SU-DHL-6 (cell line): ENCODE measurements at regions not wholly inside any gene's neighbourhood (a gene's known extent, or its start where the extent isn't known, plus 50 kb on each side); places are given as distances from the start of the nearest gene placed in this dataset.

ENCODE experiments used
- H2AFZ ChIP-seq: fragments of 200-600 bp; sonication (generic); 2 replicates; pipeline ENCODE4 v1.6.1; 2014; ENCODE audit warnings: low read depth, mild to moderate bottlenecking, moderate library complexity, mixed read lengths, antibody characterized with exemption, low read length; ENCODE audit not compliant: severe bottlenecking
- H3F3A ChIP-seq: fragments of 200-600 bp; shearing (Covaris generic); 2 replicates; pipeline ENCODE4 v1.6.0; 2016; ENCODE audit warnings: antibody characterized with exemption, mild to moderate bottlenecking; ENCODE audit not compliant: insufficient read depth
- H3K27ac ChIP-seq: fragments of 200-600 bp; sonication (generic); 2 replicates; pipeline ENCODE4 v1.5.1; 2016; ENCODE audit warnings: low read depth, mild to moderate bottlenecking, low read length, moderate library complexity, mixed read lengths
- H3K27me3 ChIP-seq: fragments of 200-600 bp; sonication (generic), shearing (Covaris generic); 2 replicates; pipeline ENCODE4 v1.6.0; 2014; ENCODE audit warnings: mild to moderate bottlenecking, low read length
- H3K36me3 ChIP-seq: fragments of 200-600 bp; sonication (generic); 2 replicates; pipeline ENCODE4 v1.6.1; 2014; ENCODE audit warnings: mild to moderate bottlenecking, low read length, mixed read lengths
- H3K4me2 ChIP-seq: fragments of 300-600, 200-600 bp; shearing (Covaris generic), sonication (generic); 2 replicates; pipeline ENCODE4 v1.6.0; 2014; ENCODE audit warnings: low read length, low read depth, mild to moderate bottlenecking; ENCODE audit not compliant: poor library complexity, severe bottlenecking
- H3K4me3 ChIP-seq: fragments of 200-600 bp; sonication (generic); 2 replicates; pipeline ENCODE4 v1.5.1; 2014; ENCODE audit warnings: antibody characterized with exemption, low read length, mild to moderate bottlenecking, mixed read lengths; ENCODE audit not compliant: insufficient read depth, poor library complexity, severe bottlenecking
- H3K79me2 ChIP-seq: fragments of 200-600 bp; sonication (generic); 2 replicates; pipeline ENCODE4 v1.6.1; 2014; ENCODE audit warnings: mild to moderate bottlenecking, low read length, moderate library complexity; ENCODE audit not compliant: insufficient read depth
- H3K9ac ChIP-seq: fragments of 200-600 bp; sonication (generic); 2 replicates; pipeline ENCODE4 v1.7.0; 2014; ENCODE audit warnings: mild to moderate bottlenecking, low read length
- H3K9me2 ChIP-seq: fragments of 200-600 bp; sonication (generic); replicated peaks from 2 replicates; pipeline ENCODE4 v1.6.1; 2014; ENCODE audit warnings: low read length; ENCODE audit not compliant: insufficient read depth
- H3K9me3 ChIP-seq: fragments of 200-600 bp; sonication (generic); 2 replicates; pipeline ENCODE4 v1.6.1; 2014; ENCODE audit warnings: low read length, mixed read lengths; ENCODE audit not compliant: insufficient read depth
- H4K20me1 ChIP-seq: fragments of 200-600 bp; sonication (generic); 2 replicates; pipeline ENCODE4 v1.6.1; 2014; ENCODE audit warnings: low read depth, mild to moderate bottlenecking, antibody characterized with exemption, low read length, moderate library complexity, mixed read lengths
- CTCF ChIP-seq: fragments of 200-600 bp; sonication (generic); IDR thresholded peaks from one replicate; pipeline ENCODE4 v1.5.1; 2017; ENCODE audit warnings: antibody characterized with exemption, mild to moderate bottlenecking, low read length, moderate library complexity; ENCODE audit not compliant: insufficient read depth, poor library complexity, severe bottlenecking
- EZH2phosphoT487 ChIP-seq: fragments of 200-600 bp; sonication (generic), shearing (Covaris generic); conservative IDR thresholded peaks from 2 replicates; pipeline ENCODE4 v1.6.1; 2018; ENCODE audit warnings: mild to moderate bottlenecking, antibody characterized with exemption, low read length, moderate library complexity, mixed read lengths

GRCh38 chr5:33230467-33231078 is 210.2 kb upstream of the TARS1 start:
- H4K20me1 ChIP-seq: no peaks in the 10 kb centered on the region
- H3K36me3 ChIP-seq: no peaks in the 10 kb centered on the region
- H3K79me2 ChIP-seq: no peaks in the 10 kb centered on the region
- no peak overlapping the region for H3K4me2 ChIP-seq
- no peak for TF ChIP-seq CTCF
- no peak for TF ChIP-seq EZH2phosphoT487
- no peak overlapping the region for H3K4me3 ChIP-seq
- H3K27me3 ChIP-seq: no peaks in the 10 kb centered on the region
- H3K27ac ChIP-seq: no peak overlapping the region
- H3K9me2 ChIP-seq: no peaks in the 10 kb centered on the region
- no peaks in the 10 kb centered on the region for H3F3A ChIP-seq
- H3K9me3 ChIP-seq: no peaks in the 10 kb centered on the region
- H2AFZ ChIP-seq: no peak overlapping the region
- no peak overlapping the region for H3K9ac ChIP-seq

DNA sequence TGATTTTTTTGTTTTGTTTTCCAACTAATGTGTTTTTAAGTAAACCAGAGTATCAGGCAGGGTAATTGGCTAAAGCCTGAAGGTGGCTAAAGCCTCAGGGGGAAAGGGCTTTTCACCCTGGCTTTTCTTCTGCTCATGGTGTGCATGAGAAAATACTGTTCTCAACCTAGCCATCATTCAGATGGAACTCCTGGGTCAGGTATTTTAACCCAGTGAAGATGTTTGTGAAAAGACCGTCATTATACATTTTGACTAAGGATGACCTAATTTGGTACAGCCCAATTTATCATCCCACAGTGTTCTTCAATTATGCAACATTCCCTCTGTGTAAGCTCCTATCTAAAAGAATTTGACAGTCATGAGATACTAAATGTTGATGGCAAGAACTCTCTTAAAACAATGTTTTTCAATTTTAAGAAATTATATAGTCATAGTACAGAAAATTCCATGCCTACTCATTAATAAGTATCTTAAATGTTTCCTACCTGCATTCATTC is 209.5 kb upstream of the TARS1 start:
- H3K4me3 ChIP-seq: no peak overlapping the region
- no peaks in the 10 kb centered on the region for H3K9me2 ChIP-seq
- no peaks in the 10 kb centered on the region for H3K9me3 ChIP-seq
- no peaks in the 10 kb centered on the region for H3K79me2 ChIP-seq
- no peaks in the 10 kb centered on the region for H3K27me3 ChIP-seq
- H3F3A ChIP-seq: no peaks in the 10 kb centered on the region
- no peak overlapping the region for H2AFZ ChIP-seq
- no peak overlapping the region for H3K4me2 ChIP-seq
- H3K27ac ChIP-seq: no peak overlapping the region
- TF ChIP-seq CTCF (no peak), EZH2phosphoT487 (no peak)
- no peaks in the 10 kb centered on the region for H4K20me1 ChIP-seq
- H3K36me3 ChIP-seq: no peaks in the 10 kb centered on the region
- no peak overlapping the region for H3K9ac ChIP-seq

- Histone ChIP-seq H4K20me1 (no peaks in the 10 kb centered on the region), H3K79me2 (no peaks in the 10 kb centered on the region), H3K9ac (no peak overlapping the region), H3K9me2 (no peaks in the 10 kb centered on the region), H3K4me3 (no peak overlapping the region), H3K9me3 (no peaks in the 10 kb centered on the region), H3K36me3 (no peaks in the 10 kb centered on the region), H2AFZ (no peak overlapping the region), H3K27ac (no peak overlapping the region), H3F3A (no peaks in the 10 kb centered on the region), H3K4me2 (no peak overlapping the region), H3K27me3 (no peaks in the 10 kb centered on the region)
- TF ChIP-seq EZH2phosphoT487 (no peak), CTCF (no peak)
Observed at GRCh38 chr5:33231935-33232334, 208.8 kb upstream of the TARS1 start.
